ENCODE measurements at regions not wholly inside any gene's neighbourhood (a gene's known extent, or its start where the extent isn't known, plus 50 kb on each side); places are given as distances from the start of the nearest gene placed in this dataset.

GRCh38 chr6:126764104-126764503, 354.4 kb upstream of the RSPO3 start:
- TF ChIP-seq CTCF (IDR thresholded peaks at IDR 0.05) (no peak), POLR2A (IDR thresholded peaks at IDR 0.05) (no peak), EP300 (IDR thresholded peaks at IDR 0.05) (no peak)
